ENCODE measurements at regions not wholly inside any gene's neighbourhood (a gene's known extent, or its start where the extent isn't known, plus 50 kb on each side); places are given as distances from the start of the nearest gene placed in this dataset.

DNA sequence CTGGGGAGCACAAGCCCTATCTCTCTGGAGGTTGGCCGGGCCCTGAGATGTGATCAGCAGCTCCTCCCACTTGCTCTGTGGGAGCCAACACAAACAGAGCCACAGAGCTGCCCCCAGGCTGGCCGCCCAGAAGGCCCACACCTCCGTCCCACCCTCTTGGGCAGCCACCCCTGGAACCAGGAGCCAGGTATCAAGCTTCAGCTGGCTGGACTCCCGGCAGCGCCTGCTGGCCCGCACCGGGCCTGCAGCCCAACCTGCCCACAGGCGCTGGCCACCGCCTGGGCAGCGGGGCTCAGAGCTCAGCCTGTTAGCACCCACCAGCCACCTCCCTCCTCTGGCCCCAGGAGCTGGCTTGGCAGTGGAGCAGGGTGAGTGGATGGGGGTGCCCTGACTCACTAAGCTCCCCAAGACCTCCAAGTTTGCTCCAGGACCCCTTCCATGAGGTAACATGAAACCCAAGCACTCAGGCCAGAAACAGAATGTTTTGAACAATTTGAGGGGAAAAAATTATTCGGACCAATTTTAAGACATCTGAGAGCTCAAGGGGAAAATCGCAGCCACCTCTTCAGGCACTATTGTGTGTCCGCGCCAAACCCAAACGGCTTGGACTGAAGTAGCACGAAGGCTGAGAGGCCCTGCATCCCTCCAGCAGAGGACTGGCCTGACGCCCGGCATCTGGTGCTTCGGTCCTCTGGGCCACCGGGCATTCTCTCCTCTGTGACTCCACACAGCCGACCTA lies 450.8 kb downstream of the SOX6 start:
- ChIA-PET RAD21 (ENCODE audit: low non-redundant PET in 1 of 2, low total read pairs in 2 of 2, uncharacterized antibody in 2 of 2, unreplicated experiment in 2 of 2) (no interaction called here), POLR2A (no interaction called here), CTCF (no interaction called here)

More for the DNA sequence above, 450.8 kb downstream of the SOX6 start:
- H2AFZ ChIP-seq (ENCODE audit: low read depth, low read length, poor library complexity, severe bottlenecking), result no peak overlapping the region
- TF ChIP-seq RAD21 (IDR thresholded peaks at IDR 0.05; ENCODE audit: low read depth), result no peak
- no peak for TF ChIP-seq POLR2A (IDR thresholded peaks at IDR 0.05; ENCODE audit: borderline replicate concordance, extremely low read depth, insufficient read depth, insufficient read length)
- no peak for TF ChIP-seq FOSL1 (IDR thresholded peaks at IDR 0.05; ENCODE audit: low read depth)
- TF ChIP-seq, protein P1, sequence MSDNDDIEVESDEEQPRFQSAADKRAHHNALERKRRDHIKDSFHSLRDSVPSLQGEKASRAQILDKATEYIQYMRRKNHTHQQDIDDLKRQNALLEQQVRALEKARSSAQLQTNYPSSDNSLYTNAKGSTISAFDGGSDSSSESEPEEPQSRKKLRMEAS (IDR thresholded peaks at IDR 0.05), result no peak
- TF ChIP-seq SP1 (IDR thresholded peaks at IDR 0.05; ENCODE audit: low read depth), result no peak
- TF ChIP-seq TCF7L2 (IDR thresholded peaks at IDR 0.05; ENCODE audit: borderline replicate concordance, extremely low read depth, insufficient read depth, insufficient read length), result no peak
- TF ChIP-seq JUND (IDR thresholded peaks at IDR 0.05), result no peak
- TF ChIP-seq, protein P2, sequence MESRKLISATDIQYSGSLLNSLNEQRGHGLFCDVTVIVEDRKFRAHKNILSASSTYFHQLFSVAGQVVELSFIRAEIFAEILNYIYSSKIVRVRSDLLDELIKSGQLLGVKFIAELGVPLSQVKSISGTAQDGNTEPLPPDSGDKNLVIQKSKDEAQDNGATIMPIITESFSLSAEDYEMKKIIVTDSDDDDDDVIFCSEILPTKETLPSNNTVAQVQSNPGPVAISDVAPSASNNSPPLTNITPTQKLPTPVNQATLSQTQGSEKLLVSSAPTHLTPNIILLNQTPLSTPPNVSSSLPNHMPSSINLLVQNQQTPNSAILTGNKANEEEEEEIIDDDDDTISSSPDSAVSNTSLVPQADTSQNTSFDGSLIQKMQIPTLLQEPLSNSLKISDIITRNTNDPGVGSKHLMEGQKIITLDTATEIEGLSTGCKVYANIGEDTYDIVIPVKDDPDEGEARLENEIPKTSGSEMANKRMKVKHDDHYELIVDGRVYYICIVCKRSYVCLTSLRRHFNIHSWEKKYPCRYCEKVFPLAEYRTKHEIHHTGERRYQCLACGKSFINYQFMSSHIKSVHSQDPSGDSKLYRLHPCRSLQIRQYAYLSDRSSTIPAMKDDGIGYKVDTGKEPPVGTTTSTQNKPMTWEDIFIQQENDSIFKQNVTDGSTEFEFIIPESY (IDR thresholded peaks at IDR 0.05; ENCODE audit: extremely low read depth, insufficient replicate concordance, low read length), result no peak
- no peak for TF ChIP-seq CBX3 (IDR thresholded peaks at IDR 0.05; ENCODE audit: low read depth)
- no peak for TF ChIP-seq SIN3A (IDR thresholded peaks at IDR 0.05; ENCODE audit: low read depth)
- no peak for TF ChIP-seq ZNF274 (IDR thresholded peaks at IDR 0.05; ENCODE audit: low read depth, low read length)
- TF ChIP-seq CEBPB (IDR thresholded peaks at IDR 0.05; ENCODE audit: low read depth), result no peak
- no peak for TF ChIP-seq EZH2phosphoT487 (IDR thresholded peaks at IDR 0.05; ENCODE audit: borderline replicate concordance)
- no peak for TF ChIP-seq YY1 (IDR thresholded peaks at IDR 0.05; ENCODE audit: extremely low read depth, insufficient replicate concordance, low read depth, low read length)
- TF ChIP-seq CTCF (IDR thresholded peaks at IDR 0.05 in 2 of 3, conservative IDR thresholded peaks at IDR 0.05 in 1 of 3; ENCODE audit: borderline replicate concordance in 1 of 3, insufficient read depth in 1 of 3, low read depth in 2 of 3, low read length in 2 of 3), result no peak
- no peak for TF ChIP-seq ATF3 (IDR thresholded peaks at IDR 0.05)
- TF ChIP-seq ZFX (IDR thresholded peaks at IDR 0.05), result no peak
- no peak for TF ChIP-seq POLR2AphosphoS5 (IDR thresholded peaks at IDR 0.05; ENCODE audit: low read depth, low read length)
- TF ChIP-seq ELF1 (IDR thresholded peaks at IDR 0.05; ENCODE audit: borderline replicate concordance, low read depth), result no peak
- TF ChIP-seq EGR1 (IDR thresholded peaks at IDR 0.05; ENCODE audit: low read depth), result no peak
- H3K9ac ChIP-seq (ENCODE audit: low read length), result no peak overlapping the region
- no peaks in the 10 kb centered on the region for H4K20me1 ChIP-seq (ENCODE audit: insufficient read depth)
- no peaks in the 10 kb centered on the region for H3K9me3 ChIP-seq (ENCODE audit: control insufficient read depth in 1 of 2, insufficient read depth in 1 of 2, low read depth in 1 of 2, low read length in 2 of 2)
- no peaks in the 10 kb centered on the region for H3K9me2 ChIP-seq (ENCODE audit: insufficient read depth)
- no peaks in the 10 kb centered on the region for H3K79me2 ChIP-seq (ENCODE audit: insufficient read depth, low read length)
- no peak overlapping the region for H3K4me2 ChIP-seq (ENCODE audit: low read length)
- H3K27me3 ChIP-seq (ENCODE audit: insufficient read depth, low read length), result no peaks in the 10 kb centered on the region
- no peak for ATAC-seq
- intact Hi-C loops (cut with micrococcal nuclease), result no loop called here
- H3K36me3 ChIP-seq (ENCODE audit: control insufficient read depth in 1 of 2, insufficient read depth in 2 of 2, low read length in 2 of 2), result no peaks in the 10 kb centered on the region
- BruUV-seq (replicated peaks), result no TSS peak
- H3K27ac ChIP-seq (ENCODE audit: low read depth, low read length), result no peak overlapping the region
- no peak for DNase-seq (ENCODE audit: low read depth, low spot score)
- H3K4me3 ChIP-seq (replicated peaks in 1 of 2; ENCODE audit: low read depth in 1 of 2, low read length in 2 of 2), result no peak overlapping the region
- no peaks in the 10 kb centered on the region for H3K4me1 ChIP-seq (ENCODE audit: control insufficient read depth in 1 of 2, insufficient read depth in 2 of 2, low read length in 2 of 2)

Data from HCT116 (cell line).